HG03095 (cell line): ENCODE measurements at regions not wholly inside any gene's neighbourhood (a gene's known extent, or its start where the extent isn't known, plus 50 kb on each side); places are given as distances from the start of the nearest gene placed in this dataset.

ENCODE experiments used
- ATAC-seq: cut with Tn5 transposase; IDR thresholded peaks from one replicate; pipeline ENCODE4 v1.9.1; 2021; ENCODE audit warnings: moderate library complexity; ENCODE audit not compliant: unreplicated experiment

DNA sequence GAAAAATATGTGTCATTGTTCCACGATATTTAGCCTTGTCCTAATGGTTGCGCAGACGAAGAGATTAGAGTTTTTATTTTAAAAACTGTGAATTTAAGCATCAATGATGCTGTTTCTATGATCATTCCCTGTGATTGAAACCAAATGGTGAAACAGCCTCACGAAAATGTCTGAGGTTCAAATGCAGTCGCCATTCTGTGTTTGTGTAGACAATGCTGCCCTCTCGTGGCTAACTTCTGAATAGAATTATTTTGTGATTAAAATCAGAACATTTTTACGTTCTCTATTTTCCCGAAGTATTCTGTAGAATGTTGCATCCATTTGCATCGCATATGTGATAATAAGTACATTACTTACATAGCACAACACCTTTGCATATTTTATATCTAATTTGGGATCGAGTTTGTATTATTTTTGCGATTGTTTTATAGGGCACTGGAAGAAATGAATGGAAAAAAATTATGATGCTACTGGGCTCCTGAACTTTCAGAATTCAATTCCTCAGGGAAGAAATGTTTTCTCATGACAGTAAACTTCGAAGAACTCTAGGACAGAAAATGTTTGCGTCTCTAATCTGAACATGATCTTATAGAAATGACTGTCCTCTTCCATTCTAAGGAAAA is 54.8 kb upstream of the CREB1 start:
- no peak for ATAC-seq

GRCh38 chr2:207475546-207475945 is 54.2 kb upstream of the CREB1 start:
- no peak for ATAC-seq

GRCh38 chr2:207477896-207478295 is 51.9 kb upstream of the CREB1 start:
- ATAC-seq = no peak

- ATAC-seq = no peak
These were observed 51.2 kb upstream of the CREB1 start for GRCh38 chr2:207478572-207478971.

DNA sequence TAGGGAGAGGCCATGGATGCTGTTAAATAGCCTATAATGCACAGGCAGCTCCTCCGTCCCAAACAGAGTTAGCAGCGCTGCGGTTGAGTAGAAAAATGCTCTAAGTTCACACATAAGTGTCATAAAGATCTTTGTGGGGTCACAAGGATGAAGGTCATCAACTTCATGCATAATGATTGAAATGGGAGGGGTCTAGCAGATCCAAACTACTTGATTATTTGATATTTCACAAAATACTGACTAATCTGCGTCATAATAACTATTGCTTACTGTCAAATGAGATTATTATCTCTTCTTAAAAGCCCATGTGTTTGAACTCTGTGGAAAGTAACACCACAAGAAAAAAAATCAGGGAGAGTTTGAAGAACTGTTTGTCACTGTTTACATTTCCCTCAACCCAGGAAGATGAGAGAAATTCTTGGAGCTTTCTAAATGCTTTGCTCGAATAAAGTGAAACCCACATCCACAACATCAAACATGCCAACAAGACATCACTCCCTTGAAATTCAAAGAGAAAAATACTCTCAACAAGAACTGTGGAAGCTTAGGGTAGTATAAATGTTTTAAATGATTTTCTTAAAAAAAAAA is 50.5 kb upstream of the CREB1 start:
- ATAC-seq = no peak
